ENCODE measurements at regions not wholly inside any gene's neighbourhood (a gene's known extent, or its start where the extent isn't known, plus 50 kb on each side); places are given as distances from the start of the nearest gene placed in this dataset.

DNA sequence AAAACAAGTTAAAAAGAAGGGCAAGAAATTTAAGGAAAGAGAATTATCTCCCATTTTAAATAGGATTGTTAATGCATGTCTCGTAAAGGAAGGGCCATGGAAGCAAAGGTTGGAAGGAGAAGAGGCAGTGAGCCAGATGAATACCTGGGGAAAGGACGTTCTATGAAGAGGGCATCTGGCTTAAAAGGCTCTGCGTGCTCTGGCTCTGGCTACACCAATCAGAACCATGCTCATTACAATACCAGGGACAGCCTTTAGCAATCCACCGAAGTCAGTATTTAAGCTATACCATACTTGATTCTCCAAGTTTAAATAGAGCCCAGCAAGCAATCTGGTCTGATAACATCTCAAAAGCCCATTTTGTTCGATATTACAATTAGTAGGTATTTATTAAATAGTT is 58.5 kb upstream of the C1orf87 start (continued):
- TF ChIP-seq E2F6 (IDR thresholded peaks at IDR 0.05) (no peak), TBP (IDR thresholded peaks at IDR 0.05; ENCODE audit: low read depth, low read length) (no peak)
